Activated naive CD8-positive, alpha-beta T cell treated with anti-CD3 and anti-CD28 coated beads, Interleukin-2, amount 50 U/mL, for 24 hours (primary cell): ENCODE measurements at regions not wholly inside any gene's neighbourhood (a gene's known extent, or its start where the extent isn't known, plus 50 kb on each side); places are given as distances from the start of the nearest gene placed in this dataset.

ENCODE experiments used
- ATAC-seq: fragments of 150-1000 bp; cut with Tn5 transposase; one replicate; pipeline ENCODE4 v1.10.0; 2021
- DNase-seq: peaks from one replicate; pipeline ENCODE4 v3.0.0; 2021
- H3K27ac Mint-ChIP-seq: one replicate; pipeline ENCODE4 v1.8.0; 2021; ENCODE audit warnings: mild to moderate bottlenecking, mixed read lengths
- H3K27me3 Mint-ChIP-seq: one replicate; pipeline ENCODE4 v1.8.0; 2021; ENCODE audit warnings: mixed read lengths
- H3K36me3 Mint-ChIP-seq: one replicate; pipeline ENCODE4 v1.8.0; 2021; ENCODE audit warnings: low read depth, mixed read lengths
- H3K4me1 Mint-ChIP-seq: one replicate; pipeline ENCODE4 v1.8.0; 2021; ENCODE audit warnings: mixed read lengths
- H3K4me3 Mint-ChIP-seq: one replicate; pipeline ENCODE4 v1.8.0; 2021; ENCODE audit warnings: mild to moderate bottlenecking, moderate library complexity, mixed read lengths
- H3K9me3 Mint-ChIP-seq: one replicate; pipeline ENCODE4 v1.8.0; 2021; ENCODE audit warnings: mixed read lengths

- Mint-ChIP-seq H3K36me3 (no peaks in the 10 kb centered on the region), H3K9me3 (no peaks in the 10 kb centered on the region), H3K4me1 (peaks cover 10% of the 10 kb centered on the region), H3K27me3 (peaks cover 25% of the 10 kb centered on the region), H3K27ac (no peak overlapping the region), H3K4me3 (no peak overlapping the region)
- no peak for DNase-seq
- no peak for ATAC-seq
Measured at GRCh38 chr7:94054130-94054529, 50.0 kb upstream of the BET1 start.

- H3K9me3 Mint-ChIP-seq, result no peaks in the 10 kb centered on the region
- H3K27ac Mint-ChIP-seq, result no peak overlapping the region
- no peak overlapping the region for H3K4me3 Mint-ChIP-seq
- H3K27me3 Mint-ChIP-seq, result peaks cover 19% of the 10 kb centered on the region
- H3K4me1 Mint-ChIP-seq, result peaks cover 10% of the 10 kb centered on the region
- ATAC-seq (no peak), DNase-seq (no peak)
- H3K36me3 Mint-ChIP-seq, result no peaks in the 10 kb centered on the region
Measured at GRCh38 chr7:94055963-94056362, 51.8 kb upstream of the BET1 start.

GRCh38 chr7:94056796-94057207 lies 52.6 kb upstream of the BET1 start:
- Mint-ChIP-seq H3K27ac (no peak overlapping the region), H3K9me3 (no peaks in the 10 kb centered on the region), H3K4me3 (no peak overlapping the region), H3K4me1 (peaks cover 16% of the 10 kb centered on the region), H3K36me3 (no peaks in the 10 kb centered on the region), H3K27me3 (peaks cover 23% of the 10 kb centered on the region)
- ATAC-seq (no peak), DNase-seq (no peak)

GRCh38 chr7:94057955-94058354 lies 53.8 kb upstream of the BET1 start:
- Mint-ChIP-seq H3K27ac (no peak overlapping the region), H3K4me1 (peaks cover 24% of the 10 kb centered on the region), H3K4me3 (no peak overlapping the region), H3K9me3 (no peaks in the 10 kb centered on the region), H3K27me3 (peaks cover 30% of the 10 kb centered on the region), H3K36me3 (no peaks in the 10 kb centered on the region)
- DNase-seq (no peak), ATAC-seq (no peak)

- Mint-ChIP-seq H3K4me1 (peaks cover 29% of the 10 kb centered on the region), H3K27me3 (peaks cover 38% of the 10 kb centered on the region), H3K36me3 (no peaks in the 10 kb centered on the region), H3K9me3 (no peaks in the 10 kb centered on the region), H3K27ac (no peak overlapping the region), H3K4me3 (no peak overlapping the region)
- ATAC-seq, result no peak
- no peak for DNase-seq
Measured at GRCh38 chr7:94059746-94060145, 55.6 kb upstream of the BET1 start.

GRCh38 chr7:94060752-94061151 lies 56.6 kb upstream of the BET1 start:
- peak; percentile 73 for ATAC-seq
- Mint-ChIP-seq H3K9me3 (no peaks in the 10 kb centered on the region), H3K4me1 (peaks cover 34% of the 10 kb centered on the region), H3K27me3 (peaks cover 43% of the 10 kb centered on the region), H3K36me3 (no peaks in the 10 kb centered on the region), H3K27ac (no peak overlapping the region), H3K4me3 (no peak overlapping the region)
- DNase-seq, result no peak

GRCh38 chr7:94061326-94061725 lies 57.2 kb upstream of the BET1 start:
- ATAC-seq (no peak), DNase-seq (no peak)
- Mint-ChIP-seq H3K4me3 (no peak overlapping the region), H3K4me1 (peaks cover 34% of the 10 kb centered on the region), H3K27me3 (peaks cover 46% of the 10 kb centered on the region), H3K27ac (no peak overlapping the region), H3K36me3 (no peaks in the 10 kb centered on the region), H3K9me3 (no peaks in the 10 kb centered on the region)

- H3K27ac Mint-ChIP-seq, result no peak overlapping the region
- peak; percentile 39 for ATAC-seq
Measured at GRCh38 chr7:94062372-94062771, 58.2 kb upstream of the BET1 start.

GRCh38 chr7:94064541-94065191 lies 60.5 kb upstream of the BET1 start:
- Mint-ChIP-seq H3K27ac (no peak overlapping the region), H3K4me1 (peaks cover 34% of the 10 kb centered on the region), H3K4me3 (no peak overlapping the region), H3K27me3 (peaks cover 54% of the 10 kb centered on the region), H3K36me3 (no peaks in the 10 kb centered on the region), H3K9me3 (no peaks in the 10 kb centered on the region)
- DNase-seq, result no peak
- no peak for ATAC-seq

More at GRCh38 chr7:94062372-94062771, 58.2 kb upstream of the BET1 start:
- Mint-ChIP-seq H3K4me3 (no peak overlapping the region), H3K36me3 (no peaks in the 10 kb centered on the region), H3K9me3 (no peaks in the 10 kb centered on the region), H3K4me1 (peaks cover 34% of the 10 kb centered on the region), H3K27me3 (peaks cover 53% of the 10 kb centered on the region)
- DNase-seq, result no peak

- Mint-ChIP-seq H3K4me3 (no peak overlapping the region), H3K27me3 (peaks cover 55% of the 10 kb centered on the region), H3K9me3 (no peaks in the 10 kb centered on the region), H3K27ac (no peak overlapping the region), H3K4me1 (peaks cover 16% of the 10 kb centered on the region), H3K36me3 (no peaks in the 10 kb centered on the region)
- DNase-seq (no peak), ATAC-seq (no peak)
Measured at GRCh38 chr7:94067047-94067446, 62.9 kb upstream of the BET1 start.

- DNase-seq (no peak), ATAC-seq (no peak)
- Mint-ChIP-seq H3K27ac (no peak overlapping the region), H3K27me3 (peaks cover 52% of the 10 kb centered on the region), H3K4me1 (peaks cover 11% of the 10 kb centered on the region), H3K4me3 (no peak overlapping the region), H3K9me3 (no peaks in the 10 kb centered on the region), H3K36me3 (no peaks in the 10 kb centered on the region)
Measured at GRCh38 chr7:94067506-94067905, 63.4 kb upstream of the BET1 start.

GRCh38 chr7:94069162-94069739 lies 65.1 kb upstream of the BET1 start:
- H3K27me3 Mint-ChIP-seq, result peaks cover 41% of the 10 kb centered on the region
- H3K4me3 Mint-ChIP-seq, result no peak overlapping the region
- DNase-seq (no peak), ATAC-seq (no peak)
- H3K27ac Mint-ChIP-seq, result no peak overlapping the region
- peaks cover 10% of the 10 kb centered on the region for H3K4me1 Mint-ChIP-seq
- no peaks in the 10 kb centered on the region for H3K36me3 Mint-ChIP-seq
- no peaks in the 10 kb centered on the region for H3K9me3 Mint-ChIP-seq

- DNase-seq (no peak), ATAC-seq (no peak)
- Mint-ChIP-seq H3K9me3 (no peaks in the 10 kb centered on the region), H3K27me3 (peaks cover 15% of the 10 kb centered on the region), H3K4me3 (no peak overlapping the region), H3K4me1 (no peaks in the 10 kb centered on the region), H3K36me3 (no peaks in the 10 kb centered on the region), H3K27ac (no peak overlapping the region)
Measured at GRCh38 chr7:94080551-94080950, 76.4 kb upstream of the BET1 start.

GRCh38 chr7:94082126-94082525 lies 78.0 kb upstream of the BET1 start:
- H3K4me3 Mint-ChIP-seq, result no peak overlapping the region
- H3K4me1 Mint-ChIP-seq, result no peaks in the 10 kb centered on the region
- DNase-seq (no peak), ATAC-seq (no peak)
- H3K27ac Mint-ChIP-seq, result no peak overlapping the region
- H3K9me3 Mint-ChIP-seq, result no peaks in the 10 kb centered on the region
- H3K36me3 Mint-ChIP-seq, result no peaks in the 10 kb centered on the region
- peaks cover 15% of the 10 kb centered on the region for H3K27me3 Mint-ChIP-seq

- H3K27me3 Mint-ChIP-seq, result peaks cover 28% of the 10 kb centered on the region
Measured at GRCh38 chr7:94087664-94088352, 83.7 kb upstream of the BET1 start.

More at GRCh38 chr7:94087664-94088352, 83.7 kb upstream of the BET1 start:
- Mint-ChIP-seq H3K9me3 (no peaks in the 10 kb centered on the region), H3K4me1 (peaks cover 15% of the 10 kb centered on the region), H3K36me3 (no peaks in the 10 kb centered on the region), H3K4me3 (peak overlapping the region; percentile 52), H3K27ac (peak overlapping the region; percentile 28)
- ATAC-seq (peak; percentile 88), DNase-seq (peak; percentile 34)
